GM23248 (cell line): ENCODE measurements at regions not wholly inside any gene's neighbourhood (a gene's known extent, or its start where the extent isn't known, plus 50 kb on each side); places are given as distances from the start of the nearest gene placed in this dataset.
A peak's percentile ranks its signal among the peaks of the same experiment; 100 is the strongest.

Experiments
- DNase-seq: peaks from one replicate; pipeline ENCODE4 v3.0.0-alpha.2; 2015
- H2AFZ ChIP-seq: fragments of 200-600 bp; sonication (generic); 2 replicates; pipeline ENCODE4 v1.6.1; 2016; ENCODE audit warnings: antibody characterized with exemption
- H3F3A ChIP-seq: fragments of 200-600 bp; sonication (generic); 2 replicates; pipeline ENCODE4 v1.6.1; 2016; ENCODE audit warnings: mild to moderate bottlenecking, antibody characterized with exemption, mixed run types; ENCODE audit not compliant: insufficient read depth
- H3K27ac ChIP-seq: fragments of 200-600 bp; sonication (generic); 2 replicates; pipeline ENCODE4 v1.5.1; 2016; ENCODE audit warnings: mild to moderate bottlenecking
- H3K27me3 ChIP-seq: fragments of 200-600 bp; sonication (generic); replicated peaks from 2 replicates; pipeline ENCODE4 v1.6.1; 2016; ENCODE audit warnings: mild to moderate bottlenecking; ENCODE audit not compliant: insufficient read depth
- H3K36me3 ChIP-seq: fragments of 200-600 bp; sonication (generic); 2 replicates; pipeline ENCODE4 v1.6.1; 2016; ENCODE audit warnings: low read depth, mild to moderate bottlenecking
- H3K4me1 ChIP-seq: fragments of 200-600 bp; sonication (generic); 2 replicates; pipeline ENCODE4 v1.6.1; 2016; ENCODE audit warnings: mild to moderate bottlenecking; ENCODE audit not compliant: insufficient read depth
- H3K4me2 ChIP-seq: fragments of 200-600 bp; sonication (generic); one replicate; pipeline ENCODE4 v1.6.1; 2016; ENCODE audit warnings: mild to moderate bottlenecking; ENCODE audit not compliant: unreplicated experiment
- H3K4me3 ChIP-seq: fragments of 200-600 bp; sonication (generic); 2 replicates; pipeline ENCODE4 v1.5.1; 2016; ENCODE audit warnings: mild to moderate bottlenecking
- H3K79me2 ChIP-seq: fragments of 200-600 bp; sonication (generic); 2 replicates; pipeline ENCODE4 v1.6.1; 2016; ENCODE audit warnings: mild to moderate bottlenecking; ENCODE audit not compliant: insufficient read depth
- H3K9ac ChIP-seq: fragments of 200-600 bp; sonication (generic); 2 replicates; pipeline ENCODE4 v1.6.1; 2016; ENCODE audit warnings: mild to moderate bottlenecking
- H3K9me2 ChIP-seq: fragments of 200-600 bp; sonication (generic); 2 replicates; pipeline ENCODE4 v1.6.1; 2016; ENCODE audit warnings: mixed run types, mild to moderate bottlenecking, moderate library complexity; ENCODE audit not compliant: insufficient read depth
- H3K9me3 ChIP-seq: fragments of 200-600 bp; sonication (generic); one replicate; pipeline ENCODE4 v1.6.1; 2017; ENCODE audit warnings: low read depth
- H4K20me1 ChIP-seq: fragments of 200-600 bp; sonication (generic); 2 replicates; pipeline ENCODE4 v1.6.0; 2016; ENCODE audit not compliant: insufficient read depth
- EZH2 ChIP-seq: fragments of 200-600 bp; sonication (generic); IDR thresholded peaks from 2 replicates; pipeline ENCODE4 v1.6.1; 2018; ENCODE audit warnings: antibody characterized with exemption, mild to moderate bottlenecking; ENCODE audit not compliant: insufficient read depth, poor library complexity, severe bottlenecking
- EZH2phosphoT487 ChIP-seq: fragments of 200-600 bp; sonication (generic); IDR thresholded peaks from 2 replicates; pipeline ENCODE4 v1.6.1; 2018; ENCODE audit warnings: antibody characterized with exemption, moderate library complexity, mild to moderate bottlenecking, low read depth; ENCODE audit not compliant: insufficient read depth
- WGBS, 2 experiments: methylation state at CpG; one replicate each; pipeline ENCODE4 v1.1.6; 2015 to 2017; ENCODE audit warnings: low lambda C conversion rate in 2 of 2, low coverage in 1 of 2; ENCODE audit errors: missing lambda C conversion rate in 2 of 2; 5-methylcytosine and 5-hydroxymethylcytosine counted together
- in situ Hi-C: fragments of 300-500 bp; cut with MboI; formaldehyde crosslinking; loops from 2 replicates; pipeline ENCODE4 v1.15.0; 2020

GRCh38 chr3:177676148-177676547, 478.9 kb upstream of the TBL1XR1 start:
- H3K4me1 ChIP-seq = peaks cover 28% of the 10 kb centered on the region
- no peak overlapping the region for H3K4me2 ChIP-seq
- H2AFZ ChIP-seq = no peak overlapping the region
- WGBS, 2 experiments = 78 to 85% methylated on average over 3 of the region's 3 CpGs
- in situ Hi-C loops = no loop called here
- no peak overlapping the region for H3K9ac ChIP-seq
- DNase-seq = no peak
- no peaks in the 10 kb centered on the region for H3K79me2 ChIP-seq
- peaks cover 6% of the 10 kb centered on the region; the same call in 1 of the 2 replicates for H3F3A ChIP-seq
- H4K20me1 ChIP-seq = no peaks in the 10 kb centered on the region; the same call in 1 of the 2 replicates
- H3K4me3 ChIP-seq = no peak overlapping the region
- no peaks in the 10 kb centered on the region for H3K9me3 ChIP-seq
- H3K9me2 ChIP-seq = no peaks in the 10 kb centered on the region
- no peaks in the 10 kb centered on the region for H3K27me3 ChIP-seq
- TF ChIP-seq EZH2 (no peak), EZH2phosphoT487 (no peak)
- H3K27ac ChIP-seq = no peak overlapping the region
- no peaks in the 10 kb centered on the region for H3K36me3 ChIP-seq

GRCh38 chr3:177676947-177677587, 479.8 kb upstream of the TBL1XR1 start:
- no peak for DNase-seq
- Histone ChIP-seq H3K4me1 (peaks cover 28% of the 10 kb centered on the region), H3K36me3 (no peaks in the 10 kb centered on the region), H4K20me1 (no peaks in the 10 kb centered on the region), H3K9me3 (no peaks in the 10 kb centered on the region), H2AFZ (no peak overlapping the region), H3K4me3 (no peak overlapping the region), H3K27ac (no peak overlapping the region), H3F3A (peaks cover 6% of the 10 kb centered on the region; the same call in 1 of the 2 replicates), H3K4me2 (no peak overlapping the region), H3K79me2 (no peaks in the 10 kb centered on the region), H3K9me2 (no peaks in the 10 kb centered on the region), H3K9ac (no peak overlapping the region), H3K27me3 (no peaks in the 10 kb centered on the region)
- in situ Hi-C loops = no loop called here
- 75 to 77% methylated on average over 6 of the region's 6 CpGs for WGBS, 2 experiments
- TF ChIP-seq EZH2 (no peak), EZH2phosphoT487 (no peak)

GRCh38 chr3:177679568-177680471, 482.5 kb upstream of the TBL1XR1 start:
- Histone ChIP-seq H3K36me3 (no peaks in the 10 kb centered on the region), H3K4me2 (no peak overlapping the region), H3K79me2 (no peaks in the 10 kb centered on the region), H3K27me3 (no peaks in the 10 kb centered on the region), H3K4me3 (no peak overlapping the region), H3K4me1 (peaks cover 13% of the 10 kb centered on the region), H3K27ac (no peak overlapping the region), H3K9me3 (no peaks in the 10 kb centered on the region), H3K9ac (no peak overlapping the region), H4K20me1 (no peaks in the 10 kb centered on the region), H3K9me2 (no peaks in the 10 kb centered on the region), H3F3A (no peaks in the 10 kb centered on the region), H2AFZ (no peak overlapping the region)
- peak; percentile 46 for DNase-seq
- TF ChIP-seq EZH2 (no peak), EZH2phosphoT487 (no peak)
- in situ Hi-C loops = no loop called here
- 87 to 88% methylated on average over 5 of the region's 5 CpGs for WGBS, 2 experiments

- Histone ChIP-seq H3K4me2 (no peak overlapping the region), H3K4me1 (peaks cover 13% of the 10 kb centered on the region), H3K9me2 (no peaks in the 10 kb centered on the region), H3K27me3 (no peaks in the 10 kb centered on the region), H3F3A (no peaks in the 10 kb centered on the region), H3K27ac (no peak overlapping the region), H4K20me1 (no peaks in the 10 kb centered on the region), H3K9me3 (no peaks in the 10 kb centered on the region), H2AFZ (no peak overlapping the region), H3K9ac (no peak overlapping the region), H3K36me3 (no peaks in the 10 kb centered on the region), H3K79me2 (no peaks in the 10 kb centered on the region), H3K4me3 (no peak overlapping the region)
- in situ Hi-C loops = no loop called here
- peak; percentile 76 for DNase-seq
- 95 to 100% methylated on average over 1 of the region's 1 CpG for WGBS, 2 experiments
- no peak for TF ChIP-seq EZH2
Measured at GRCh38 chr3:177680472-177680821, 483.2 kb upstream of the TBL1XR1 start.
